Small intestine (tissue), 7 donors: ENCODE measurements at regions not wholly inside any gene's neighbourhood (a gene's known extent, or its start where the extent isn't known, plus 50 kb on each side); places are given as distances from the start of the nearest gene placed in this dataset.

Experiments used
- DNase-seq, 2 donors: peaks; one replicate each; pipeline versions ENCODE4 v3.0.0 to v3.0.0-alpha.2; 2013
- FAIRE-seq: peaks from 2 replicates; lab custom pipeline; 2012; peaks lifted over from hg19 to GRCh38; lab: Jason Lieb, UNC
- H3K27ac ChIP-seq, 3 donors: one replicate each; pipeline ENCODE4 v1.5.1; 2013; ENCODE audit warnings: low read length in 2 of 3, mild to moderate bottlenecking in 2 of 3, control low read depth in 1 of 3, inconsistent platforms in 1 of 3, low read depth in 1 of 3, moderate library complexity in 1 of 3
- H3K27me3 ChIP-seq, 3 donors: one replicate each; pipeline ENCODE4 v1.6.1; 2013; ENCODE audit warnings: low read length in 3 of 3, inconsistent platforms in 1 of 3; ENCODE audit not compliant: control insufficient read depth in 3 of 3, insufficient read depth in 3 of 3
- H3K36me3 ChIP-seq, 3 donors: one replicate each; pipeline ENCODE4 v1.6.1; 2013; ENCODE audit warnings: low read length in 3 of 3, inconsistent platforms in 1 of 3, low read depth in 1 of 3, mild to moderate bottlenecking in 1 of 3, moderate library complexity in 1 of 3; ENCODE audit not compliant: control insufficient read depth in 3 of 3, insufficient read depth in 2 of 3
- H3K4me1 ChIP-seq, 3 donors: one replicate each; pipeline ENCODE4 v1.6.1; 2013; ENCODE audit warnings: low read length in 2 of 3, inconsistent platforms in 1 of 3, low read depth in 1 of 3, mild to moderate bottlenecking in 1 of 3, moderate library complexity in 1 of 3; ENCODE audit not compliant: control insufficient read depth in 3 of 3, insufficient read depth in 2 of 3
- H3K4me3 ChIP-seq, 3 donors: one replicate each; pipeline ENCODE4 v1.5.1; 2013; ENCODE audit warnings: low read length in 3 of 3, control low read depth in 1 of 3, inconsistent platforms in 1 of 3, low read depth in 1 of 3, mild to moderate bottlenecking in 1 of 3, moderate library complexity in 1 of 3
- H3K9me3 ChIP-seq, 2 donors: one replicate each; pipeline ENCODE4 v1.6.1; 2013; ENCODE audit warnings: low read depth in 1 of 2, low read length in 1 of 2; ENCODE audit not compliant: control insufficient read depth in 2 of 2, insufficient read depth in 1 of 2
- WGBS, 3 donors: extraction: QIAGEN DNeasy Blood & Tissue Kit; methylation state at CpG; one replicate each; pipeline ENCODE4 v1.1.7; 2013; 5-methylcytosine and 5-hydroxymethylcytosine counted together
- donor health status: healthy with polysubstance abuse.
- donor health status: control.
- donor health status: control.
- donor health status: Bipolar disorder and iron deficiency.
- donor health status: healthy.

DNA sequence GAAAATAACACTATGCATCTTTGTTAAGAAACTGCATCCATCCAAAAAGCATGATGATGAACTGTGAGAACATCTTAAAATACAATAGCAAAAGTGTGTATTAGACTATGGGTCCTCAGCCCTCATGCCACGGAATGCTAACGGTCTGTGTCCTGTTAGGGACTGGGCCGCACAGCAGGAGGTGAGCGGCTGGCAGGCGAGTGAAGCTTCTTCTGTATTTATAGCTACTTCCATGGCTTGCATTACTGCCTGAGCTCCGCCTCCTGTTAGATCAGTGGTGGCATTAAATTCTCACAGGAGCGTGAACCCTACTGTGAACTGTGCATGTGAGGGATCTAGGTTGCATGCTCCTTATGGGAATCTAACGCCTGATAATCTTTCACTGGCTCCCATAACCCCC, 129.8 kb downstream of the NXNL2 start:
- 86 to 87% (median 86%) methylated on average over 8 of the region's 8 CpGs for WGBS, 3 donors
- Histone ChIP-seq H3K27me3 (no peaks in the 10 kb centered on the region), H3K36me3 (no peaks in the 10 kb centered on the region), H3K4me3 (no peak overlapping the region), H3K4me1 (no peaks in the 10 kb centered on the region), H3K27ac (no peak overlapping the region), H3K9me3 (no peaks in the 10 kb centered on the region)
- DNase-seq (no peak), FAIRE-seq (no peak)

- Histone ChIP-seq H3K4me1 (no peaks in the 10 kb centered on the region), H3K27me3 (no peaks in the 10 kb centered on the region), H3K27ac (no peak overlapping the region), H3K9me3 (no peaks in the 10 kb centered on the region), H3K4me3 (no peak overlapping the region), H3K36me3 (no peaks in the 10 kb centered on the region)
- FAIRE-seq (no peak), DNase-seq (no peak)
- 81 to 88% (median 81%) methylated on average over 12 of the region's 12 CpGs for WGBS, 3 donors
These were observed 138.1 kb downstream of the NXNL2 start for GRCh38 chr9:88672874-88673689.

DNA sequence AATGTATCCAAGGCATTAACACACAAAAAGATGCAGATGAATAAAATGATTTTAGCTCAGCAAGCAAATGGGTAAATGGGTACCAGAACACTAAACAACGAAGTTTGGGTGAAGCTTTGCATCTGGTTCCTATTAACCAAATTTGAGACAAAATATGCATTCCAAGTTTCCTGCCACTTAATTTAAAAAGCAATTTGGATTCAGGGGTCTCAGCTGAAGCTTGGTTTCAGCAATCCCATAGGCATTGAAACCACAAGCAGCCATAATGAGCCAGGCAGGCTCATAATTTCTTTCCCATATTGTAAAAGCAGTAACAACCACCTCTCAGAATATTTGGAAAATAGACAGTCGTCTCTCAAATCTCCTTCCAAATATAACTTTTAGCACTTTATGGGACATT, 138.9 kb downstream of the NXNL2 start:
- H3K36me3 ChIP-seq = no peaks in the 10 kb centered on the region
- no peak overlapping the region for H3K27ac ChIP-seq
- H3K9me3 ChIP-seq = no peaks in the 10 kb centered on the region
- DNase-seq (no peak), FAIRE-seq (no peak)
- no peak overlapping the region for H3K4me3 ChIP-seq
- 80 to 81% (median 81%) methylated on average over 2 of the region's 2 CpGs for WGBS, 3 donors
- H3K27me3 ChIP-seq = no peaks in the 10 kb centered on the region
- H3K4me1 ChIP-seq = no peaks in the 10 kb centered on the region

DNA sequence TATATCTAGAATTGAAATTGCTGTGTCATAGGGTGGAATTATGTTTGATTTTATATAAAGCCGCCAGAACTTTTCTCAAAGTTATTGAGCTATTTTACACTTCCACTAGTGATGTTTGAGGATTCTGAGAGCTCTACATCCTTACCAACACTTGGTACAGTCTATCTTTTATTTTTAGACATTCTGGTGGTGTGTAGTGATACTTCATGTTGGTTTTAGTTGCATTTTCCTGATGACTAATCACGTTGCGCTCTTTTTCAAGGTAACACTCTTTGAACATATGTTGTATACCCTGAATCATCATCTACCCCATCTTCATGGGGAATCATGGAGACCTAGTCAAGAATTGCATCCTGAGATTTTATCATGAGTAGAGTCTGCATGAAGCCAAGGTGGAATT, 141.7 kb downstream of the NXNL2 start:
- H3K4me1 ChIP-seq = no peaks in the 10 kb centered on the region
- no peaks in the 10 kb centered on the region for H3K27me3 ChIP-seq
- DNase-seq (no peak), FAIRE-seq (no peak)
- WGBS, 3 donors = 81 to 82% (median 82%) methylated on average over 3 of the region's 3 CpGs
- no peak overlapping the region for H3K4me3 ChIP-seq
- no peaks in the 10 kb centered on the region for H3K36me3 ChIP-seq
- no peaks in the 10 kb centered on the region for H3K9me3 ChIP-seq
- no peak overlapping the region for H3K27ac ChIP-seq

GRCh38 chr9:88678008-88678407, 143.0 kb downstream of the NXNL2 start:
- Histone ChIP-seq H3K36me3 (no peaks in the 10 kb centered on the region), H3K27ac (no peak overlapping the region), H3K4me1 (no peaks in the 10 kb centered on the region), H3K9me3 (no peaks in the 10 kb centered on the region), H3K4me3 (no peak overlapping the region), H3K27me3 (peaks cover 0 to 3% (median 0%) of the 10 kb centered on the region in 3 donors)
- WGBS, 3 donors = 85 to 91% (median 87%) methylated on average over 2 of the region's 2 CpGs
- DNase-seq (no peak), FAIRE-seq (no peak)

DNA sequence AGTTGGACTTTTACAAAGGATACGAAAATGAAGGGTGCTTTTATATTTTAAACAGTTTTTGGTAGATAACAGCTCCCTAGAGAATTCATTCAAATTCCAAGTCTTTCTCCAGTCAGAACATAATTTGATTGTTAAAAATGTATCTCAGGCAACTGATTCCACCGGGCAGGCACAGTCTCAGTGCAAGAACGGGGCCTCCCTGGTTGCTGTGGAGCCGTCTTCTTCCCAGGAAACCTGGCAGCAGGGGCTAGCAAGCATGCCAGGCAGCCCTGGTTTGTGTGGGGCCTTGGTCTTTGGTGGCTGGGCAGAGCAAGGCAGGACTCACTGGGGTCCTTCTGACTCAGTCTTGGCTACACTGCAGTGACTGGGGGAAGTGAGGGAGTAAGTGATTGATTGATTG, 143.5 kb downstream of the NXNL2 start:
- Histone ChIP-seq H3K4me3 (no peak overlapping the region), H3K4me1 (no peaks in the 10 kb centered on the region), H3K27me3 (peaks cover 0 to 3% (median 0%) of the 10 kb centered on the region in 3 donors), H3K27ac (no peak overlapping the region), H3K9me3 (no peaks in the 10 kb centered on the region), H3K36me3 (no peaks in the 10 kb centered on the region)
- FAIRE-seq (no peak), DNase-seq (no peak)
- WGBS, 3 donors = 85 to 89% (median 88%) methylated on average over 4 of the region's 4 CpGs

GRCh38 chr9:88680041-88680440, 145.1 kb downstream of the NXNL2 start:
- Histone ChIP-seq H3K4me1 (no peaks in the 10 kb centered on the region), H3K4me3 (no peak overlapping the region), H3K9me3 (no peaks in the 10 kb centered on the region), H3K27me3 (peaks cover 0 to 3% (median 0%) of the 10 kb centered on the region in 3 donors), H3K36me3 (no peaks in the 10 kb centered on the region), H3K27ac (no peak overlapping the region)
- no peak for FAIRE-seq
- DNase-seq = no peak
- 80 to 87% (median 87%) methylated on average over 5 of the region's 5 CpGs for WGBS, 3 donors

- Histone ChIP-seq H3K9me3 (no peaks in the 10 kb centered on the region), H3K27me3 (peaks cover 0 to 3% (median 0%) of the 10 kb centered on the region in 3 donors), H3K27ac (no peak overlapping the region), H3K36me3 (no peaks in the 10 kb centered on the region), H3K4me1 (no peaks in the 10 kb centered on the region), H3K4me3 (no peak overlapping the region)
- no peak for DNase-seq
- WGBS, 3 donors = 83 to 84% (median 83%) methylated on average over 8 of the region's 8 CpGs
- FAIRE-seq = no peak
These were observed 145.7 kb downstream of the NXNL2 start for GRCh38 chr9:88680505-88681160.
